T-helper 22 cell (primary cell): ENCODE measurements at regions not wholly inside any gene's neighbourhood (a gene's known extent, or its start where the extent isn't known, plus 50 kb on each side); places are given as distances from the start of the nearest gene placed in this dataset.
"Not testable (repeated sequence)": the region's sequence is repeated elsewhere in the genome, so short reads cannot be mapped to it uniquely, and the experiment has no call there.

Experiments
- DNase-seq: peaks from one replicate; pipeline ENCODE4 v3.0.0-alpha.2; 2020; ENCODE audit warnings: low read depth

DNA sequence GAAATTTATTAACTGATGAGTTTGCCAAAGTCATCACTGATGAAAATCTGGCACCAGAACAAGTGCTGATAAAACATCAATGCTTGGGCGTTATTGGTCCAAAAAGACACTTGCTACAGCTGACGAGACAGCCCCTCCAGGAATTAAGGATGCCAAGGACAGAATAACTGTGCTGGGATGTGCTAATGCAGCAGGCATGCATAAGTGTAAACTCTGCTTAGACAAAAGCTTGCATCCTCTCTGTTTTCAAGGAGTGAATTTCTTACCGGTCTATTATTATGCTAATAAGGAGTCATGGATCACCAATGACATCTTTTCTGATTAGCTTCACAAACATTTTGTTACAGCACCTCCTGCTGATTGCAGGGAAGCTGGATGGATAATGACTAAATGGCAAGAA lies 402.0 kb downstream of the LTN1 start:
- no peak for DNase-seq

DNA sequence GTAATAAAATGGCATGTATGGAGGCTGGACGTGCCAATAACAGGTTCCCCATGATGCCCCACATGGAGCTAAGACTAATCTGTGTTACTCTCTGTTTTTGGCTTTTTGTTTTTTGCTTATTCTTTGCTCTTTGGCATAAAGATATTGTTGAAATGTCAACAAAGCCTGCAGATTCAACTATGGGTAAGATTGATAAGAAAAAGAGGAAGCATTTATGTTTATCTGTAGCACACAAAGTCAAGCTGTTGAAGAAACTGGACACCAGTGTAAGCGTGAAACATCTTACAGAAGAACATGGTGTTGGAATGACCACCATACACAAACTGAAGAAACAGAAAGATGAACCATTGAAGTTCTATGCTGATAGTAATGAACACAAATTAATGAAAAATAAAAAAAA lies 402.7 kb downstream of the LTN1 start:
- DNase-seq = no peak

DNA sequence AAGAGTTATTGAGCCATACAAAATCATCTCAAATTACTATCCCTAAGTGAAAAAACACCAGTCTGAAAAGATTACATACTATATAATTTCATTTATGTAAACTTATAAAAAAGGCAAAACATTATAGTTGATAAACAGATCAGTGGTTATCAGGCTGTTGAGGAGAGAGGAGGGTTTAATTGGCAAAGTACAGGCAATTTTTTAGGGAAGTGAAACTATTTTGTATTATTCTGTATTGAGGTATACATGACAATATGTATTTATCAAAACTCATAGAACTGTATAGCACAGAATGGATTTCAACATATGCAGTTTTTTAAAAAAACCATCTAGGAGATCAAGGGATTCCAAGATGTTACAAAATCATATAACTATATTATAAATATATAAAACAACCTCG lies 403.7 kb downstream of the LTN1 start:
- DNase-seq = no peak

DNA sequence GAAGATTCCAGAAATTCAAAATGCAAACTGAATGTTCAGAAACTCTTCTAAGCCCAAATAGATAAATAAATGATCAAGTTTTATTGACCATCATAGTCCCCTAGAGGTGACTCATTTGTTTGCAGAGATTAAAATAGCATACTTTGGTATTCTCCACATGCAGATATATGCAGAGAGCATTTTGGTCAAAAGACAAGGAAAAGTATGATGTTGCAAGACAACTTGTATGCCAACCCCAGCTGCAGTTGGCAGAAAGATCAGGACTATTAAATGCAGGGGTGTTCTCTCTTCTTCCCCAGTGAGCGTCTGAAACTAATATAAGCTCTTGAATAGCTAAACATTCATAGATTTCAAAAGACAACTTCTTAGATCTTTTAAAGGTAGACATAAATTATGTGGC lies 404.9 kb downstream of the LTN1 start:
- no peak for DNase-seq

DNA sequence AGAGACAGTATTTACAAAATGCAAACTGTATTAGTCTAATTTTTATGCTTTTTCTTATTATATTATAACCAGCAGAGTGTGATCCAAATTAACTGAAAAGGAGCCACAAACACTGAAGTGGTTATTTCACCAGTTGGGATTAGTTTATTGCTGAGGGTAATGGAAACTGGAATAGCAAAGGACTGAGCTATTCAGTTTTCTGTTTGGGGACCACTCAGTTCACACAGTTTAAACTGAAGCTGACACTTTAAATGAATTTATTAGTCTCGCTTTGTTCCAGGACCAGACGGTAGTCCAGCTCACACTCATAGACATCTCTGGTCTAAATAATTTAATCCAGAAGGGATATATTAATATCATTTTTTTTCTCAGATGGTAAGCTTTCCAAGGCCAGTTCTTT lies 410.7 kb downstream of the LTN1 start:
- DNase-seq = no peak

DNA sequence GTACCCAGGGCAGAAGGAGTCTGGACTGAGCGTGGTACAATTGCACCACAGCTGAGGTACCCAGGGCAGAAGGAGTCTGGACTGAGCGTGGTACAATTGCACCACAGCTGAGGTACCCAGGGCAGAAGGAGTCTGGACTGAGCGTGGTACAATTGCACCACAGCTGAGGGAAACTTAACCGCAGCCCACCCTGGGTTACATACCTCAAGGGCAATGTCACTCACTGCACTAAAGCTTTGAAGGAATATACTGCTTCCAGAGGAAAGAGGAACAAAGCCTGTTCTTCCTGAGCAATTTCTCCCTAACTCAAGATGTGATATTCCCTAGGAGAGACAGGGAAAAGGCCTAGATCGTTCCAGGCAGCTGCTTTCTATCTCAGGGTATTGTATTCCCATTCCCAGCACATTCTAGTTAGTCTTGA lies 411.4 kb downstream of the LTN1 start:
- not testable (repeated sequence) for DNase-seq

DNA sequence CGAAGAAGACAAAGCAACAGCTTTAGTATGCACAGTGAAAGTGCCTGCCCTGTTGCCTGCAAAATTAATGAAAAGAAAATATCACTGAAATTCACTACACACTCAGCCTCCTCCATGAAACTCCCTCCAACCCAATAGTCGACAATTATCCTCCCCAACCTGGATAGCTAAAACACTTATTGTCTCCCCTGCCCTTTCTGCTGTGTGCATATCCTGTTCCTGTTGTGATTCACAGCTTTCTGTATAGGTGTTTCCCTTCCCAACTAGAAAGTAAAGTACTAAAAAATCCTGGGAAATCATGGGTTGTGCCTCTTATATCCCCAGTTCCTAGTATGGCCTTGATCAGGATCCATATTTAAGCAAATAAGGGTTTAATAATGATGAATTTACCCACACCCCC lies 412.1 kb downstream of the LTN1 start:
- no peak for DNase-seq

DNA sequence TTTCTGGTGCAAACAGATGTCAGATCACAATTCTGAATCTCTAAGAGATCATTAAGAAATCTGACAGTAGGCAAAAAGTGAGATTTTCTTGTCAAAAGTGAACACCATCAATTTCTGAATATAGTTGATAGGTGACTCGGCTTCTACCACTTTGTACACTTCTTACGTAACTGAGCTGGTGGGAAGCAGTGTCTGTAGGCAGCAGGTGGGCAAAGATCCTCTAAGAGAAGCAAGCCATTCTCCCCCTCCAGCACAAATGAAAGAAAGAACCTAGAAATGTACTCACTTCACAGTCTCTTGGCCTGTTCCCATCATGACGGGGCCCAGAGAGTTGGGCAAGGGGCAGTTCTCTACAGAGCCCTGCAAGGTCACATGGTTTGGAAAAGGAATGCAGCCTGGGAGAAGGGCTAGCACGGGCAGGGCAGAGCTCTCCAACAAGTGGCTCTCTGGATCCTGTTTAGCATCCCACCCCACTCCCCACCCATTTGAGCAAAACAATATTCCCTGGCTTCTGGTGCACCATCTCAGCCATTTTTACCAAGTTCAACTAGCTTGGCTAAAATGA lies 412.6 kb downstream of the LTN1 start:
- DNase-seq = no peak

DNA sequence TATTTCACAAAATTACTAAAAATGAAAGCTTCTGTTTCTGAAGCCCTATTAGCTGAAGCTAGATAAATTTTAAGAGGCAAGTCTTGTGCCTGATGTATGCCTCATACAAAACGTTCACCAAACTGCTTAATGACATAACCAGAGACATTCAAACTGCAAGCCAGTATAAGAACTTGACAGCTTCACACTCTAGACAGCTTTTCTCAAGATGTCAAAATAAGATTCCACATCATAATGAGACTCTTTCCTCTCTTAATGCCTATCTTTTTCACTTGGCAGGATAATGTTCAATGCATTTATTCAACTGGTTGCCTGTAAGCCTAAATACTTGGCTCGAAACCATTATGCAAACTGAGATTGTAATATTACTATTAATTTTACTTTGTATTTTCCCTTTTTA lies 424.0 kb downstream of the LTN1 start:
- no peak for DNase-seq

DNA sequence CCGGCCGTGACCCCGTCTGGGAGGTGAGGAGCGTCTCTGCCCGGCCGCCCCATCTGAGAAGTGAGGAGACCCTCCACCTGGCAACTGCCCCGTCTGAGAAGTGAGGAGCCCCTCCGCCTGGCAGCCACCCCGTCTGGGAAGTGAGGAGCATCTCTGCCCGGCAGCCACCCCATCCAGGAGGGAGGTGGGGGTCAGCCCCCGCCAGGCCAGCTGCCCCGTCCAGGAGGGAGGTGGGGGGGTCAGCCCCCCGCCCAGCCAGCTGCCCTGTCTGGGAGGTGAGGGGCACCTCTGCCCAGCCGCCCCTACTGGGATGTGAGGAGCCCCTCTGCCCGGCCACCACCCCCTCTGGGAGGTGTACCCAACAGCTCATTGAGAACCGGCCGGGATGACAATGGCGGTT lies 428.7 kb downstream of the LTN1 start:
- not testable (repeated sequence) for DNase-seq

DNA sequence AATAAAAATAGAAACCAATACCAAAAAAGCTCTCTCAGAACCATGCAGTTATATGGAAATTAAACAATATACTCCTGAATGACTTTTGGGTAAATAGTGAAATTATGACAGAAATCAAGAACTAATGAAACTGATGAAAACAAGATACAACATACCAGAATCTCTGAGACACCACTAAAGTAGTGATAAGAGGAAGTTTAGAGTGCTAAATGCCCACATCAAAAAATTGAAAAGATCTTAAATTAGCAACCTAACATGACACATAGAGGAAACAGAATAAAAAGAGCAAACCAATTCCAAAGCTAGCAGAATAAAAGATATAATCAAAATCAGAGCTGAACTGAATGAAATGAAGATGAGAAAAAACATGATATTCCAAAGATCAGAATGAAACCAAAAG lies 430.9 kb downstream of the LTN1 start:
- DNase-seq = no peak

DNA sequence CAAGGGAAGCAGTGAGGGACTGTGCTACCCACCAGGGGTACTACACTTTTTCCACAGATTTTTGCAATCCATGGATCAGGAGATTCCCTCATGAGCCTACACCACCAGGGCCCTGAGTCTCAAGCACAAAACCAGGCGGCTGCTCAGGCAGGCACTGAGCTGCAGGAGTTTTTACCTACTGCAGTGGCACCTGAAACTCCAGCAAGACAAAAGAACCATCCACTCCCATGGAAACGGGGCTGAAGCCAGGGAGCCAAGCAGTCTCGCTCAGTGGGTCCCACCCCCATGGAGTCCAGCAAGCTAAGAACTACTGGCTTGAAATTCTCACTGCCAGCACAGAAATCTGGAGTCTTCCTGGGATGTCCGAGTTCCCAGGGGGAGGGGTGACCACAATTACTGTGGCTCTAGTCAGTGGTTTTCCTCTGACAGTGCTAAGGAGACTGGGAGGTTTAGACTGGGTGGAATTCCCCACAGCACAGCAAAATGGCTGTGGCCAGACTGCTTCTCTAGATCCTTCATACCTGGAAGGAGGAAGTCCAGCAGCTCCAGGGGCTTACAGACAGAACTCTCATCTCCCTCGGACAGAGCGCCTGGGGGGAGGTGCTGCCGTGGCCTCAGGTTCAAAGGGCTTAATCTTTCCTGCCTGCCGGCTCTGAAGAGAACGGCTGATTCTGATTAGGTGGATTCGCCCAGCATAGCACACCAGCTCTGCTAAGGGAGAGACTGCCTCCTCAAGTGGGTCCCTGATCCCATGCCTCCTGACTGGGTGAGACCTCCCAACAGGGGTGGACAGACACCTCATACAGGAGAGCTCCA lies 437.8 kb downstream of the LTN1 start:
- DNase-seq = no peak

DNA sequence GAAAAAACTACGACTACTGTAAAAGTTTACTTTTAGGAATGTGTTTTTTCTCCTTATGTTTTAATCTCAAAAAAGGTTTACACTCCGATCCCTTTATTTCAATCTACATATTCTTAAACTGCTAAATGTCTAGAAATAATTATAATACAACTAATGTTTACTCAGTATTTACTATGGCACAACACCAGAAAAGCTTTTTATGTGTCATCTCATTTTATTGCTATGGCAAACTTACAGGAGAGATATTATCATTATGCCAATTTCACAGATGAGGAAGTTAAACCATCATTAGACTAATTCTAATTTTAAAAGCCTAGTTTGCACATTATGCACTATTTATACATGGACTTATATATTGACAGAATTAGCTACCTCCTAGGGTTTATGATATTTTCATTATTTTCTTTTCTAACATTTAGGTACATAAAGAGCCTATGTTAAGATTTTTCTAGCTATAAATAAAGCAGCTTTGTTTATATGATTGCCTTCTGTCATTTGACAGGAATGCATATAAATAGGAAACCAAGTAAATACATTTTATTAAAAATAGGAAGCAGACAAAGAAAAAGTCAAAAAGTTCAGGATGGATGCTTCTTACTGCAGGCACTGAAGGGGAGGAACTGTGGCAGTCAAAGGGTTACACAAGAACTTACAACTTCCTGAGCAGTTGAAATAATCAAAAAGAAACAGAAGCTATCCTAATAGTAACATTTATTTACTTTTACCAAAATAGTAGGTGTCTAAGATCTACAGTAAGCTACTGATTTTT lies 442.4 kb downstream of the LTN1 start:
- DNase-seq = no peak

DNA sequence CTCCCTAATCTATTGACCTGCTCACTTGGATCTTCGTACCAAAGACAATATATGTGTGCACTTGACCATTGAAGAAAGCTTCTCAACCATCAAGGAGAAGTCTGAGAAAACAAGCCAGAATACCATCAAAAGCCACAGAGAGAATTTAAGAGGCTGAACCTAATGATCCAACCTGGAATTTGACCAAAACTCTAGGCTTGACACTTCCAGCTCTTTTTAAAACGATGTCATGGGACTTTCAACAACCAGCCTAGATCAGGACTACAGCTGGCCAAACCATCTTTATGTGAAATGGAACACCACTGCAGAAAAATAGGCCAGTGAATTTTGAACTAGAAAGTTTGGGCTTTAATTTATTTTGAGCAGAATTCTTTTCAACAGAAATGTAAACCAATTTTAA lies 444.4 kb downstream of the LTN1 start:
- no peak for DNase-seq

DNA sequence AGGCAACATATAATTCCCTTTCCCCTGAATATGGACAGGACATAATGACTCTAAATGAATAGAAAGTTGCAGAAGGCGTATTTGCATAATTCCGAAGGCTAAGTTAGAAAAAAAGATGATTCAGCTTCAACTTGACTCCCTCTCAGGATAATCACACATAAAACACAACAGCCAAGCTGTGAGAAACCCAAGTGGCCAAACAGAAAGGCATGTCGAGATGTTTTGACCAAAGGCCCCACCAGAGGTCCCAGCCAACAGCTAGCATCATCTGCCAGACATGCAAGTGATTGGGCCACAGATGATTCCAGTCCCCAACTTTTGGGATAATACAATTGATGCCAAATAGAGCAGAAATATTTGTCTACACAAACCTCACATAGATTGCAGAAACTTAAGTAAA lies 444.9 kb downstream of the LTN1 start:
- no peak for DNase-seq

DNA sequence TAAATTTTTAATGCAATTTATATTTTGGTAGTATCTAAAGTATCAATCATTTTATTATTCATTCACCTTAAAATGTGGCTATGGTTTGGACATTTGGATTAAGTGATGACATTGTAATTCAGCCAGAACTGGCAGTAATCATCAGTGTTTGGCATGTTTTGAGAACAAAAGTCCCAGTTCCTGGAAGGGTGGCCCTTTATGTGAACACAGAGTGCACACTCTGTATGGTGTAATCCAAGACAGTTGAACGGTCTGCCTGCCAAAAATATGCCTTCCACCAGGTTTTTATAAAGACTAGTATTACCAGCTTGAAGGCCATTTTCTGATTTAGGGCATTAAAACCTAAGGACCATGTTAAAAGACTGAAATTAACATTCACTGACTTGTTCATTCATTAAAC lies 448.7 kb downstream of the LTN1 start:
- DNase-seq = no peak

DNA sequence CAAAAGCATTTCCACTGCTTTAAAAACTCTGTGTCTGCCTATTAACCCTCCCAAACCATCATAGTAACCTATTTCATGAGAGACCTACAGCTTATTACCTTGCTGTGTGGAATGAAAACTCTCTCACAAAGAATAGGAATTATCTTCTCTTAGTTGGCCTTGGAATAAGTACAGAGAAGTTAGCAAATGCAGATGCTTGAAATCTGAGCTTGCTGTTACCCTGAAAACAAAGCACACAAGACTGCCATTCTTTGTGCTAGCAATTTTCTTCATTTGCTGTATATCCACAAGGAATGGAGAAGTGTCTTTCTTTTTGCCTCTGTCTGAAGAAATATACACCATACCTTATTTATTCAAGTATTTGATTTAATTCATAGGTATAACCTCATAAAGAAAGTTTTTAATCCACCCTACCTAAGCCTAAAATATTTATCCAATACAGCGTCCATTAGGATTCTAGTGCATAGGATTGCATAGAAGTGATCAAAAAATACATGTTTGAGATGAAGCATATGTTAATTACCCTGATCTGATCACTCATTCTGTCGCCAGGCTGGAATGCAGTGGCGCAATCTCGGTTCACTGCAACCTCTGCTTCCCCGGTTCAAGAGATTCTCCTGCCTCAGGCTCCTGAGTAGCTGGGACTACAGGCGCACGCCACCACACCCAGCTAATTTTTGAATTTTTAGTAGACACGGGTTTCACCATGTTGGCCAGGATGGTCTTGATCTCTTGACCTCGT lies 451.1 kb downstream of the LTN1 start:
- DNase-seq = no peak

DNA sequence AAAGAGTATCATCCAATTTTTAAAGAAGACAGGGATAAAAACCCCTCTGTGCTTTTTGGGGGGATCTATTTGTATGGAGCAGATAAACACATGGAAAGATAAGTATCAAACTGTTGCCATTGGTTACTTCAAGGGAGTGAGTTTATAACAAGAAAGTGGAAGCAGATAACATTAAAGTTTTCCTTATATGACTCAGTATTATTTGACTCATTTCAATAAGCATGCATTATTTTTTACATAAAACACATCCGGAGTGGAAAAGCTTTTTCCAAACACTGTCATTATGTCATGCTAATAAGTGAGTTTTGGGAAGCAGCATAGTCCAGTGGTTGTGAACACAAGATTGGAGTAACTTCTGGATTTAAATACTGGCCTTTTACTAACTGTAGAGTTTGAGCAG lies 452.2 kb downstream of the LTN1 start:
- no peak for DNase-seq

DNA sequence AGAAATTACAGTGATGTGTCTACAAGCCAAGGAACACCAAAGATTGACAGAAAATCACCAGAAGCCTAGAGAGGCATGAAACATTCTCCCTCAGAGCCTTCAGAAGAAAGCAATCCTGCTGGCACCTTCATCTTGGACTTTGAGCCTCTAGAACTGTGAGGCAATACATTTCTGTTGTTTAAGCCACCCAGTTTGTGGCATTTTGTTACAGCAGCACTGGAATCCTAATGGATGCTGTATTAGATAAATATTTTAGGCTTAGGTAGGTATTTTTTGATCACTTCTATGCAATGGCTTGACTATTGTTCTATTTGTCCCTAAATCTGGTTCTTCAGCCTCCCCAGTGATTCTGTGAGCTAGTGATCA lies 453.1 kb downstream of the LTN1 start:
- no peak for DNase-seq

DNA sequence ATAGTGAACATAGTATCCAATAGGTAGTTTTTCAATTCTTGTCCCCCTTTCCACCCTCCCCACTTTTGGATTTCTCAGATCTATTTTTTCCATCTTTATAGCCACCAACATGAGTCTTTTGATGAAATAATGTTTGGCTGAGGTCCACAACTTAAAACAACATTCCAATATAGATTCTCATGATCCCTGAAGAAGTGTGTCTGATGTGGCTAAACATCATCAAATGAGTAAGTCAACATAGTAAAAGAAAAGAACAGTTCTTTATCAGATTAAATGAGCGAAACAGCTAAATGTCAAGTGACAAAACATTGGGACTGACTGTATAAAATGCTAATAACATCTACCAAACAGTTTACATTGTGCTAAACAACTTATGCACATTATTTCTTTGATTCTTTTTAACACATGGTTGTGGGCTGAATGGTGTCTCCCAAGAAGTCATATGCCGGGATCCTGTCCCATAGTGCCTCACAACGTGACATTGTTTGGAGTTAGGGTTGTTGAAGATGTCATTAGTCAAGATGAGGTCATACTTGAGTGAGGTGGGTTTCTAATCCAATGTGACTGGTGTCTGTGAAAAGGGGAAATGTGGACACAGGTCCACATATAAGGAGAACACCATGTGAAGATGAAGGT lies 453.6 kb downstream of the LTN1 start:
- DNase-seq = no peak

DNA sequence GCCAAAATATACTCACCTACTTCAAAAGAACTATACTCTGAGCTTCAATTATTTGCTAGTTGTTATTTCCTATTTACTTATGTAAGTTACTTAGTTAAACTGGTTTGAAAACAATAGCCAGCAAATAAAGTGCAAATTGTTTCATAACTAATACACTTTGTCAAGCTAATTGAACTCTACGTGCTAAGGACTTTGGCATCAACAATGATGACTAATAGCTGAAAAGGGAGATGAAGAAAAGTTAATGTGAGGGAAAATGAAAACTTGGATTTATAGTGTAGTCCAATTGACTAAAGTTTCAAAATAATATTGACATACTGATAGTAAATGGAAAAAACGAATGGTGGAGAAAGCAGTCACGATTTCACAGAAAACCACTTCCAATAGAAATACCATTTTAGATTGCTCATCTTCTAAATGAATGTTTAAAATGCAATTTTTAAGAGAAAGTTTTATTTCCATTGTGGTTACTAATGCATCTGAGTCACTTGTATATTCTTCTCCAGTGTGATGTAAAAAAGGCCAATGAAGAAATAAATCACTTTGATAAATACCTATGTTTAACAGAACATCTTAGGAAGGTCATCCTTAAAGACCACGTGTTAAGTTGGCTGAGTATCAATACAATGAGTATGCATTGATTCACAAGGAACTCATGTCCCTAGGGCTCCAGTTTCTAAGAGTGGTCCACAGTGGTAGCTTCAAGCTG lies 455.2 kb downstream of the LTN1 start:
- DNase-seq = no peak

DNA sequence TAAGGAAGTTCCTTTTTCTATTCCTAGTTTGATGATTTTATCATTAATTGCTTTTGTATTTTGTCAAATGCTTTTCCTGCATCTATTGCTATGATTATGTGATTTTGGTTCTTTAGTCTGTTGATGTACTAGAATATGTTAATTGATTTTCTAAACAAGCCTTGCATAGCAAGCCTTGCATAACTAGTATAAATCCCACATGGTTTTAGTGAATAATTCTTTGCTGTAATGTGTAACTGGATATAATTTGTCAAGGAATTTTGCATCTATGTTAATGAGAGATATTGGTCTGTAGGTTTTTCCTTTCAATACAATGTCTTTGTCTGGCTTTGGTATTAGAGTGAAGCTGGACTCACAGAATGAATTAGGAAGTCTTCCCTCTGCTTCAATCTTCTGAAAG lies 460.2 kb downstream of the LTN1 start:
- DNase-seq = no peak
